HG03097 (cell line): ENCODE measurements at regions not wholly inside any gene's neighbourhood (a gene's known extent, or its start where the extent isn't known, plus 50 kb on each side); places are given as distances from the start of the nearest gene placed in this dataset.
"Not testable (repeated sequence)": the region's sequence is repeated elsewhere in the genome, so short reads cannot be mapped to it uniquely, and the experiment has no call there.

Experiments
- ATAC-seq: cut with Tn5 transposase; IDR thresholded peaks from one replicate; pipeline ENCODE4 v1.9.1; 2021; ENCODE audit not compliant: unreplicated experiment, low FRiP score

DNA sequence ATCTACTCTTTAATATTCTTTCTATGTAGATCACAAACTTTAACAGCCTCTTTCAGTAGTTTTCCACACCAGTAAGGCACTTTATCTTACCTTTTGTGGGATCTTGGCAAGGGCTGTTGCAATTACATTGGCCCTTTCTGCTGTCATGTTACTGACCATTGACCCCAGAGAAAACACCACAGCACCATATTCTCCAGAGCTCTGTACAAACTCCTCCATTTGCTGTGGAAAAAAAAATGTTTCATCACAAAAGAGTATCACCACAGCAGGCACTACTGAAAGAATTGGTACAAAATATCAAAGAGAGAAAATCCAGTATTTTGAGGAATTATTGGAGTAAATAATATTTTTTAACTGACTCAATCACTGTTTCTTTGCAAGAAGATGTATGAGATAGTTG, 62.3 kb upstream of the UGT2A3 start:
- ATAC-seq: not testable (repeated sequence)

- not testable (repeated sequence) for ATAC-seq
Measured at GRCh38 chr4:69017986-69018385, 66.4 kb upstream of the UGT2A3 start.

- not testable (repeated sequence) for ATAC-seq
Measured at GRCh38 chr4:69019538-69020461, 68.2 kb upstream of the UGT2A3 start.

GRCh38 chr4:69020462-69020807, 68.8 kb upstream of the UGT2A3 start:
- not testable (repeated sequence) for ATAC-seq

GRCh38 chr4:69025191-69025998, 70.9 kb upstream of the UGT2B7 start:
- peak; percentile 82 for ATAC-seq

DNA sequence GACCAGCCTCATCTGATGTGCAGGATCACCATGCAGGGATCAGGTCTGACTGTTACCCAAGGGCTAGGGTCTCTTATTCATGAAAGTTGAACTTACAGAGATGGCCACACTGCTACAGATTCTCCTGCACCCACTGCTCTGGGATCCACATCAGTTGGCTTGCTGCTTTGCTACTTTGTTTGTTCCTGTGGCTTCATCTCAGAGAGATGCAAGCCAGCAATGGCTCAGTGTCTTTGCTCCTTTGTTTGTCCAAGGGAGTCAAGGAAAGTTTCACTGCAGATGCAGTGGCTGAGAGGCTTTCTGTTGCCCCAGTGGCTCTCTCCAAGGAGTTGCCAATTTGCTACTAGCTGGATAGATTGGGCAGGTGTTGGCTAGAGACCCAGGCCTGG, 70.3 kb upstream of the UGT2B7 start:
- no peak for ATAC-seq

GRCh38 chr4:69026974-69027373, 69.3 kb upstream of the UGT2B7 start:
- no peak for ATAC-seq

GRCh38 chr4:69030326-69030725, 65.9 kb upstream of the UGT2B7 start:
- ATAC-seq: no peak

GRCh38 chr4:69032847-69033638, 63.2 kb upstream of the UGT2B7 start:
- no peak for ATAC-seq

GRCh38 chr4:69034315-69034740, 61.9 kb upstream of the UGT2B7 start:
- ATAC-seq: not testable (repeated sequence)

DNA sequence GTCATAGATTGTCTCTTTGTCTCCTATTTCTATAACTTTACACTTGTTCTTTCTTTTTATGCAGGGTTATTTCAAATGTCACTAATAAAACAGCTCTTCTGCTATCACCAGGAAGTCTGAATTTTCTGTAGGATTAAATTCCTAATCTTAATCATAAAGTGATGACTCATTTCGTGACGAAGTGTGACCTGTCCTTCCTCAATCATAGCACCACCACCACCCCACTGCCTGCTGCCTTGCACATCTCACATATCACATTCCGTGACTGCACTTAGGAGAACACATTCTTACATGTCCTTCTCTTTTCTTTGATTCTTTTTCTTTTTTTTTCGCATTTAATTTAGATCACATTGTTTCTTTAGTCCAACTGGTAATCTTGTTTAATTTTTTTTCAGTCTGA, 57.7 kb upstream of the UGT2B7 start:
- ATAC-seq: no peak

- no peak for ATAC-seq
Measured at GRCh38 chr4:69039071-69039470, 57.2 kb upstream of the UGT2B7 start.

- no peak for ATAC-seq
Measured at GRCh38 chr4:69044247-69044646, 52.0 kb upstream of the UGT2B7 start.
